ENCODE measurements at regions not wholly inside any gene's neighbourhood (a gene's known extent, or its start where the extent isn't known, plus 50 kb on each side); places are given as distances from the start of the nearest gene placed in this dataset.

DNA sequence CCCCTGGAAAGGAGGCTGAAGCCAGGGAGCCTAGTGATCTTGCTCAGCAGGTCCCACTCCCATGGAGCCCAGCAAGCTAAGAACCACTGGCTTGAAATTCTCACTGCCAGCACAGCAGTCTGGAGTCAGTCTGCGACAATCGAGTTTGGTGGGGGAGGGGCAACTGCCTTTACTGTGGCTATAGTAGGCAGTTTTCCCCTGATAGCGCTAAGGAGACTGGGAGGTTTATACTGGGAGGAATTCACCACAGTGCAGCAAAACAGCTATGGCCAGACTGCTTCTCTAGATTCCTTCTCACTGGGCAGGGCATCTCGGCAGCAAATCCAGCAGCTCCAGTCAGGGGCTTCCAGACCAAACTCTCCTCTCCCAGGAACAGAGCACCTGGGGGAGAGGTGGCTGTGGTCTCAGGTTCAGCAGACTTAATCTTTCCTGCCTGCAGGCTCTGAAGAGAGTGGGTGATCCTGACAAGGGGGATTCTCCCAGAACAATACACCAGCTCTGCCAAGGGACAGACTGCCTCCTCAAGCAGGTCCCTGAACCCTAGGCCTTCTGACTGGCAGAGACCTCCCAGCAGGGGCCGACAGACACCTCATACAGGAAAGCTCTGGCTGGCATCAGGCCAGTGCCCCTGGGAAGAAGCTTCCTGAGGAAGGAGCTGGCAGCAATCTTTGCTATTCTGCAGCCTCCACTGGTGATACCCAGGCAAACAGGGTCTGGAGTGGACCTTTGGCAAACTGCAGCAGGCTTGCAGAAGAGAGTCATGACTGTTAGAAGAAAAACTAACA is 548.5 kb upstream of the NEGR1 start:
- TF ChIP-seq, protein P1, sequence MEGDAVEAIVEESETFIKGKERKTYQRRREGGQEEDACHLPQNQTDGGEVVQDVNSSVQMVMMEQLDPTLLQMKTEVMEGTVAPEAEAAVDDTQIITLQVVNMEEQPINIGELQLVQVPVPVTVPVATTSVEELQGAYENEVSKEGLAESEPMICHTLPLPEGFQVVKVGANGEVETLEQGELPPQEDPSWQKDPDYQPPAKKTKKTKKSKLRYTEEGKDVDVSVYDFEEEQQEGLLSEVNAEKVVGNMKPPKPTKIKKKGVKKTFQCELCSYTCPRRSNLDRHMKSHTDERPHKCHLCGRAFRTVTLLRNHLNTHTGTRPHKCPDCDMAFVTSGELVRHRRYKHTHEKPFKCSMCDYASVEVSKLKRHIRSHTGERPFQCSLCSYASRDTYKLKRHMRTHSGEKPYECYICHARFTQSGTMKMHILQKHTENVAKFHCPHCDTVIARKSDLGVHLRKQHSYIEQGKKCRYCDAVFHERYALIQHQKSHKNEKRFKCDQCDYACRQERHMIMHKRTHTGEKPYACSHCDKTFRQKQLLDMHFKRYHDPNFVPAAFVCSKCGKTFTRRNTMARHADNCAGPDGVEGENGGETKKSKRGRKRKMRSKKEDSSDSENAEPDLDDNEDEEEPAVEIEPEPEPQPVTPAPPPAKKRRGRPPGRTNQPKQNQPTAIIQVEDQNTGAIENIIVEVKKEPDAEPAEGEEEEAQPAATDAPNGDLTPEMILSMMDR (conservative IDR thresholded peaks at IDR 0.05), result no peak
- TF ChIP-seq EZH2 (IDR thresholded peaks at IDR 0.05; ENCODE audit: low read depth), result no peak

All from PC-9 (cell line).